ENCODE measurements at regions not wholly inside any gene's neighbourhood (a gene's known extent, or its start where the extent isn't known, plus 50 kb on each side); places are given as distances from the start of the nearest gene placed in this dataset.
A peak's percentile ranks its signal among the peaks of the same experiment; 100 is the strongest.

GRCh38 chr12:89906178-89906577 lies 197.5 kb upstream of the ATP2B1 start:
- no peaks in the 10 kb centered on the region for H3K4me1 ChIP-seq
- H3K27me3 ChIP-seq (ENCODE audit: low read depth), result no peaks in the 10 kb centered on the region
- H3K4me3 ChIP-seq, result no peak overlapping the region
- H3K36me3 ChIP-seq, result no peaks in the 10 kb centered on the region
- no peak overlapping the region for H3K27ac ChIP-seq
- no peak for TF ChIP-seq CTCF (IDR thresholded peaks at IDR 0.05)
- no peak for ATAC-seq
- intact Hi-C loops (cut with DNase I), result no loop called here
- DNase-seq, result no peak
- no peaks in the 10 kb centered on the region for H3K9me3 ChIP-seq

DNA sequence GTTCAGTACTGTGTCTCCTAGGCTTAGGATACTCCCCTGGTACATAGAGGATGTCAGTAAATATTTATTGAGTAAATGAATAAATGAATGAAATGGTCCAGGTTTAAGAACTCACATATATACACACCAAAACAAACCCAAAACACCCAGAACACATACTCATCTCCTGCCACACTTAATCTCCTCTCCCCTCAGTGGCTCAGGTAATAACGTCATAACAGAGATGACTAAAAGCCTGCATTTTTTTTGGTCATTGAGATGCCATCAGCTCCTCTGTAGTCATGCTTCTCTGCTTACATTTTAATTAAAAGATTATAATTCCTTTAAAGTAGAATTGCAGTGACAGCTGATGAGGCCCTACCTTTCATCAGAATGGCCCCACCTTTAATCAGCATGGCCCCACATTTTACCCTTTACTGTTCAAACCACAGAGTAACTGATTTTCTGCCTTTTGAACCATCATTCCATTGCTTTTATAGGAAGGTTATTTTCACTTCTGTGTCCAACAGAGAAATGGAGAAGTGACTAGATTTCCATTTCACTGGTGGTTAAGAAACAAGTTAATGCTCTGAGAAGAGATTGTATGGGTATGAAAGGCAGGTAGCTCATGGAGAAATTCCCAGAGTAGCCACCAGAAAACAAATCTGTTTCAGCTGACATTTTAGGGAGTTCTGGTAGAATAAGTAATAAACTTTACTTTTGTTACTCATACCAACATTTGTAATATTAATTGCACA lies 193.4 kb upstream of the ATP2B1 start:
- Histone ChIP-seq H3K27me3 (ENCODE audit: low read depth) (no peaks in the 10 kb centered on the region), H3K4me3 (no peak overlapping the region), H3K27ac (no peak overlapping the region), H3K4me1 (no peaks in the 10 kb centered on the region), H3K9me3 (no peaks in the 10 kb centered on the region), H3K36me3 (no peaks in the 10 kb centered on the region)
- ATAC-seq, result no peak
- intact Hi-C loops (cut with DNase I), result no loop called here
- no peak for TF ChIP-seq CTCF (IDR thresholded peaks at IDR 0.05)
- no peak for DNase-seq

DNA sequence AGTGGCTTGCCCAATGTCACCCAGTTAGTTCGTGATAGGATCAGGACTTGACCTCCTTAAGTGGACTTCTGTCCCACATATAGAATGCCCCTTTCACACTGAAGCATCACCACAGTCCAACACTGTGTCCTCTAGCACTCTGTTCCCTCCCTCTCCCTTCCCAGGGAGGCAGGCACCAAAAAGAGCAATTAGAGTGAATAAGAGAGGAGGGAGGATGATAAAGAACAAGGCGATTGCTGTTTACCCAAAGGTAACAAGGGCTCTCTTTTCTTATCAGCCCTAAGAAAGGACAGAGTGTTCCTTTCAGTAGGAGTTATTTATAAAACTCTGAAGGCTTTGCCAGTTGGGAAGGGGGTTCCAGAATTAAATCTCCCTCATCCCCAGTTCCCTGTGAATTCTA lies 192.7 kb upstream of the ATP2B1 start:
- Histone ChIP-seq H3K27me3 (ENCODE audit: low read depth) (no peaks in the 10 kb centered on the region), H3K4me3 (no peak overlapping the region), H3K36me3 (no peaks in the 10 kb centered on the region), H3K4me1 (no peaks in the 10 kb centered on the region), H3K27ac (no peak overlapping the region), H3K9me3 (no peaks in the 10 kb centered on the region)
- DNase-seq, result no peak
- intact Hi-C loops (cut with DNase I), result no loop called here
- TF ChIP-seq CTCF (IDR thresholded peaks at IDR 0.05), result no peak
- ATAC-seq, result peak in 1 of 2 donors; percentile 42

DNA sequence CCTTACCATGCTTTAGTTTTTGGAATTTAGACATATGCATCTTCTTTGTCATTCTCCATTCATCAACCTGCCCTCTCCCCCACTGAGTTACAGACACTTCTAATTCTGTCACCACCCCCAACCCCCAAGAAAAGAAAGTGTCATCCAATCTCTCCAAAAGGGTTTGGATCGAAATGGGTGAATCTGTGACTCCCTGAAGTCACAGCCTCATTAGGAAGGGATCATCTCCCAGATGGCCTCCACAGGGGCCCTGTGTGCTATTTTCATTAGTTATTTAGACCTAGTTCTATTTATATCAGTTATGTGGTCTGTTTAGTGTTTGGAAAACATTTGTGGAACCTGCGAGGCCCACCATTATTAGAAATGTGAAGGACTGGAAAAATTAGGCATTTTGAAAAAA lies 191.0 kb upstream of the ATP2B1 start:
- ATAC-seq, result no peak

DNA sequence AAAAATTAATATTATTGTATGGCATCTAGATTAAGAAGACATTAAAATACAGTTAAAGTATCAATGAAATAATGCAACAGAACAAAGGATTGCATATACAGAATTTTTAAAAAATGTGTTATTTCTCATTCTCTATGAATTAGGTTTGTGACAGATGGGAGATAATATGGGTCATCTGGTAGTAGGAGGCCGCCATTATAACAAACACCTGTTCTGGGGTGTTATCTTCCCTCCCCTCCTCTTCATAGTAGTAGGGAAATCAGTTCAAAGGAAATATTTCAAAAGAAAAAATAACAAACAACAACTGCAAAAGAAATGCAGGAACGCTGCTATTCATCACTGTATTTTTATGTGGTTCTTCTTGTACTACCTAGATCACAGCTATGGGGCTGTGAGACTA lies 187.0 kb upstream of the ATP2B1 start:
- intact Hi-C loops (cut with DNase I), result no loop called here

More for the DNA sequence above, 191.0 kb upstream of the ATP2B1 start:
- no peak for DNase-seq
- Histone ChIP-seq H3K4me3 (no peak overlapping the region), H3K27ac (no peak overlapping the region), H3K9me3 (no peaks in the 10 kb centered on the region), H3K27me3 (ENCODE audit: low read depth) (no peaks in the 10 kb centered on the region), H3K4me1 (no peaks in the 10 kb centered on the region), H3K36me3 (no peaks in the 10 kb centered on the region)
- intact Hi-C loops (cut with DNase I), result no loop called here
- no peak for TF ChIP-seq CTCF (IDR thresholded peaks at IDR 0.05)

More for the DNA sequence above, 187.0 kb upstream of the ATP2B1 start:
- H3K36me3 ChIP-seq, result no peaks in the 10 kb centered on the region
- H3K27me3 ChIP-seq (ENCODE audit: low read depth), result no peaks in the 10 kb centered on the region
- TF ChIP-seq CTCF (IDR thresholded peaks at IDR 0.05), result no peak
- no peak for ATAC-seq
- H3K9me3 ChIP-seq, result no peaks in the 10 kb centered on the region
- H3K4me1 ChIP-seq, result no peaks in the 10 kb centered on the region
- no peak overlapping the region for H3K4me3 ChIP-seq
- DNase-seq, result no peak
- H3K27ac ChIP-seq, result no peak overlapping the region
